Ovary (tissue), 3 donors: ENCODE measurements at regions not wholly inside any gene's neighbourhood (a gene's known extent, or its start where the extent isn't known, plus 50 kb on each side); places are given as distances from the start of the nearest gene placed in this dataset.

Experiments
- EP300 ChIP-seq: sonication (generic); formaldehyde crosslinking; IDR thresholded peaks from one replicate; pipeline ENCODE4 v1.6.1; 2017; ENCODE audit warnings: antibody characterized with exemption
- POLR2A ChIP-seq: fragments of 450-650 bp; IDR thresholded peaks from one replicate; pipeline ENCODE4 v1.6.1; 2017; ENCODE audit warnings: antibody characterized with exemption, mild to moderate bottlenecking, moderate library complexity
- TF ChIP-seq, protein P1 (sequence below), 3 donors: fragments of 450-650 bp in 2 of 3; fragments of 200-600 bp in 1 of 3; IDR thresholded peaks; one replicate each; pipeline versions ENCODE4 v1.5.1 to v1.8.0; 2016 to 2022; ENCODE audit warnings: antibody characterized with exemption in 3 of 3, mild to moderate bottlenecking in 1 of 3
- donor health status: DM: no; HTN: no; CAD: no.

DNA sequence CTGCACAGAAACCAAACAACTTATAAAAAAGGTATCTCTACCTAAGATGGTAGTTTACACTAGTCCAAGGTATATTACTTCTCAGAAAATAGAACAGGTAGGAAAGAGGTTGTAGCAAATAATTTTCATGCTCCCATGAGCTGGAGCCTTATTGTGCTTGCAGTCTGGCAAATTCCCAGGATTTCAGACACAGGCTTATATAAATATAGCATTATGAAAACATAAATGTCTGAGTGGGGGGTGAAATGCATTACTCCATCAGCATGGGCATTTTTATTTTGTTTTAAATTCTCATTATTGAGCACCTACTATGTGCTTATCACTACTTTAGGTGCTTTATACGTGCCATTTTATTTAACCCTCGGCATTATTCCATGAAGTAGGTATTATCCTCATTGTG, 83.0 kb upstream of the PHYHIPL start:
- TF ChIP-seq POLR2A, result no peak
- TF ChIP-seq, protein P1, sequence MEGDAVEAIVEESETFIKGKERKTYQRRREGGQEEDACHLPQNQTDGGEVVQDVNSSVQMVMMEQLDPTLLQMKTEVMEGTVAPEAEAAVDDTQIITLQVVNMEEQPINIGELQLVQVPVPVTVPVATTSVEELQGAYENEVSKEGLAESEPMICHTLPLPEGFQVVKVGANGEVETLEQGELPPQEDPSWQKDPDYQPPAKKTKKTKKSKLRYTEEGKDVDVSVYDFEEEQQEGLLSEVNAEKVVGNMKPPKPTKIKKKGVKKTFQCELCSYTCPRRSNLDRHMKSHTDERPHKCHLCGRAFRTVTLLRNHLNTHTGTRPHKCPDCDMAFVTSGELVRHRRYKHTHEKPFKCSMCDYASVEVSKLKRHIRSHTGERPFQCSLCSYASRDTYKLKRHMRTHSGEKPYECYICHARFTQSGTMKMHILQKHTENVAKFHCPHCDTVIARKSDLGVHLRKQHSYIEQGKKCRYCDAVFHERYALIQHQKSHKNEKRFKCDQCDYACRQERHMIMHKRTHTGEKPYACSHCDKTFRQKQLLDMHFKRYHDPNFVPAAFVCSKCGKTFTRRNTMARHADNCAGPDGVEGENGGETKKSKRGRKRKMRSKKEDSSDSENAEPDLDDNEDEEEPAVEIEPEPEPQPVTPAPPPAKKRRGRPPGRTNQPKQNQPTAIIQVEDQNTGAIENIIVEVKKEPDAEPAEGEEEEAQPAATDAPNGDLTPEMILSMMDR (IDR thresholded peaks at IDR 0.05), result no peak
- TF ChIP-seq EP300, result no peak
